ENCODE measurements at regions not wholly inside any gene's neighbourhood (a gene's known extent, or its start where the extent isn't known, plus 50 kb on each side); places are given as distances from the start of the nearest gene placed in this dataset.

GRCh38 chr3:110909839-110910238 is 161.8 kb upstream of the NECTIN3 start:
- no peaks in the 10 kb centered on the region for H3K27me3 ChIP-seq
- H3K9me3 ChIP-seq (replicated peaks in 1 of 3), result no peaks in the 10 kb centered on the region
- H3K4me3 ChIP-seq, result no peak overlapping the region
- H3K4me1 ChIP-seq (replicated peaks in 1 of 2), result no peaks in the 10 kb centered on the region
- WGBS, 4 donors, result 42 to 50% (median 45%) methylated on average over 2 of the region's 2 CpGs
- DNase-seq, result no peak
- no peaks in the 10 kb centered on the region for H3K36me3 ChIP-seq (replicated peaks in 1 of 2)
- no peak for TF ChIP-seq POLR2A (IDR thresholded peaks at IDR 0.05)
- no peak for TF ChIP-seq CTCF (IDR thresholded peaks at IDR 0.05)
- intact Hi-C loops (cut with DNase I), result no loop called here
- H3K27ac ChIP-seq, result no peak overlapping the region

GRCh38 chr3:110910346-110910955 is 161.2 kb upstream of the NECTIN3 start:
- Histone ChIP-seq H3K4me1 (replicated peaks in 1 of 2) (no peaks in the 10 kb centered on the region), H3K9me3 (replicated peaks in 1 of 3) (no peaks in the 10 kb centered on the region), H3K36me3 (replicated peaks in 1 of 2) (no peaks in the 10 kb centered on the region), H3K27ac (no peak overlapping the region), H3K4me3 (no peak overlapping the region), H3K27me3 (no peaks in the 10 kb centered on the region)
- TF ChIP-seq CTCF (IDR thresholded peaks at IDR 0.05), result no peak
- TF ChIP-seq POLR2A (IDR thresholded peaks at IDR 0.05), result no peak
- intact Hi-C loops (cut with DNase I), result no loop called here
- no peak for DNase-seq
- WGBS, 4 donors, result 45 to 52% (median 47%) methylated on average over 4 of the region's 4 CpGs

GRCh38 chr3:110918963-110919362 is 152.7 kb upstream of the NECTIN3 start:
- Histone ChIP-seq H3K27me3 (no peaks in the 10 kb centered on the region), H3K4me3 (no peak overlapping the region), H3K36me3 (replicated peaks in 1 of 2) (no peaks in the 10 kb centered on the region), H3K27ac (no peak overlapping the region), H3K9me3 (replicated peaks in 1 of 3) (no peaks in the 10 kb centered on the region), H3K4me1 (replicated peaks in 1 of 2) (no peaks in the 10 kb centered on the region)
- 81 to 89% (median 83%) methylated on average over 4 of the region's 4 CpGs for WGBS, 4 donors
- intact Hi-C loops (cut with DNase I), result no loop called here
- no peak for TF ChIP-seq POLR2A (IDR thresholded peaks at IDR 0.05)
- TF ChIP-seq CTCF (IDR thresholded peaks at IDR 0.05), result no peak
- DNase-seq, result no peak

GRCh38 chr3:110925798-110926197 is 145.8 kb upstream of the NECTIN3 start:
- Histone ChIP-seq H3K9me3 (replicated peaks in 1 of 3) (no peaks in the 10 kb centered on the region), H3K27ac (no peak overlapping the region), H3K4me1 (replicated peaks in 1 of 2) (no peaks in the 10 kb centered on the region), H3K4me3 (no peak overlapping the region), H3K27me3 (no peaks in the 10 kb centered on the region), H3K36me3 (replicated peaks in 1 of 2) (no peaks in the 10 kb centered on the region)
- intact Hi-C loops (cut with DNase I), result no loop called here
- DNase-seq, result no peak
- no peak for TF ChIP-seq CTCF (IDR thresholded peaks at IDR 0.05)
- TF ChIP-seq POLR2A (IDR thresholded peaks at IDR 0.05), result no peak
- WGBS, 4 donors, result 63 to 76% (median 74%) methylated on average over 4 of the region's 4 CpGs
